B cell (primary cell): ENCODE measurements at regions not wholly inside any gene's neighbourhood (a gene's known extent, or its start where the extent isn't known, plus 50 kb on each side); places are given as distances from the start of the nearest gene placed in this dataset.

Experiments
- ATAC-seq: fragments of 200-7000 bp; cut with Tn5 transposase; one replicate; pipeline ENCODE4 v1.10.0; 2021; ENCODE audit warnings: low read depth, mild to moderate bottlenecking, moderate number of reproducible peaks, moderate library complexity
- CTCF ChIA-PET: fragments of 350-600 bp; sonication (Branson Sonifier 250); formaldehyde crosslinking; loops from one replicate; lab custom pipeline; 2021; ENCODE audit warnings: antibody characterized with exemption, inconsistent platforms; lab: Charles Lee
- POLR2A ChIA-PET: fragments of 350-600 bp; sonication (Branson Sonifier 250); formaldehyde crosslinking; loops from one replicate; lab custom pipeline; 2021; ENCODE audit warnings: antibody characterized with exemption; lab: Charles Lee
- DNase-seq: peaks from one replicate; pipeline ENCODE4 v3.0.0; 2013
- H2AFZ ChIP-seq: 2 replicates; pipeline ENCODE4 v1.6.1; 2012; ENCODE audit warnings: mild to moderate bottlenecking, low read depth, low read length; ENCODE audit not compliant: insufficient read depth, poor library complexity, severe bottlenecking
- H3K27ac ChIP-seq, 2 donors: 1 replicate in 1 of 2; 2 replicates in 1 of 2; pipeline ENCODE4 v1.5.1; 2012 to 2013; ENCODE audit warnings: low read length in 2 of 2, mild to moderate bottlenecking in 2 of 2, moderate library complexity in 1 of 2
- H3K27me3 ChIP-seq, 4 experiments: fragments of 200-600 bp in 1 of 4; sonication (generic) in 1 of 4; replicated peaks in 1 of 4; 1 replicate in 2 of 4; 2 replicates in 2 of 4; pipeline versions ENCODE4 v1.6.1 to v1.7.0; 2013 to 2016; ENCODE audit warnings: low read length in 3 of 4, mild to moderate bottlenecking in 2 of 4, mixed read lengths in 1 of 4, moderate library complexity in 1 of 4; ENCODE audit not compliant: insufficient read depth in 4 of 4, control insufficient read depth in 3 of 4; ENCODE audit errors: control extremely low read depth in 1 of 4
- H3K36me3 ChIP-seq, 2 experiments: replicated peaks in 1 of 2; 1 replicate in 1 of 2; 2 replicates in 1 of 2; pipeline versions ENCODE4 v1.6.1 to v1.7.1; 2013; ENCODE audit warnings: low read length in 1 of 2; ENCODE audit not compliant: insufficient read depth in 2 of 2, control insufficient read depth in 1 of 2; ENCODE audit errors: control extremely low read depth in 1 of 2, extremely low read depth in 1 of 2
- H3K4me1 ChIP-seq, 2 donors: fragments of 200-600 bp in 1 of 2; sonication (generic) in 1 of 2; 1 replicate in 1 of 2; 2 replicates in 1 of 2; pipeline versions ENCODE4 v1.5.1 to v1.6.1; 2013 to 2017; ENCODE audit warnings: low read length in 2 of 2; ENCODE audit not compliant: control insufficient read depth in 2 of 2, insufficient read depth in 2 of 2
- H3K4me2 ChIP-seq: replicated peaks from 2 replicates; pipeline ENCODE3; 2012; ENCODE audit warnings: mild to moderate bottlenecking, low read depth, low read length; ENCODE audit not compliant: poor library complexity, severe bottlenecking
- H3K4me3 ChIP-seq, 5 experiments: fragments of 200-600 bp in 1 of 5; sonication (generic) in 1 of 5; 1 replicate in 3 of 5; 2 replicates in 2 of 5; pipeline versions ENCODE4 v1.5.1 to v1.7.0; 2011 to 2016; ENCODE audit warnings: low read length in 4 of 5, mild to moderate bottlenecking in 4 of 5, low read depth in 2 of 5, control low read depth in 1 of 5, moderate library complexity in 1 of 5; ENCODE audit not compliant: insufficient read depth in 1 of 5; ENCODE audit errors: control extremely low read depth in 1 of 5, extremely low read depth in 1 of 5
- H3K79me2 ChIP-seq: fragments of 200-600 bp; sonication (generic); one replicate; pipeline ENCODE4 v1.6.0; 2016; ENCODE audit warnings: low read length; ENCODE audit not compliant: control insufficient read depth, insufficient read depth
- H3K9ac ChIP-seq: fragments of 200-600 bp; sonication (generic); 2 replicates; pipeline ENCODE4 v1.6.1; 2017; ENCODE audit warnings: mild to moderate bottlenecking, low read length, moderate library complexity
- H3K9me3 ChIP-seq, 3 donors: one replicate each; pipeline versions ENCODE4 v1.6.1 to v1.7.1; 2013; ENCODE audit warnings: low read length in 2 of 3; ENCODE audit not compliant: control insufficient read depth in 2 of 3, insufficient read depth in 1 of 3; ENCODE audit errors: control extremely low read depth in 1 of 3
- H4K20me1 ChIP-seq: 2 replicates; pipeline ENCODE4 v1.6.0; 2012; ENCODE audit warnings: mild to moderate bottlenecking, low read length; ENCODE audit not compliant: insufficient read depth, control insufficient read depth, poor library complexity, severe bottlenecking
- H3K27ac Mint-ChIP-seq: one replicate; pipeline ENCODE4 v1.8.0; 2021; ENCODE audit warnings: mixed read lengths
- H3K27me3 Mint-ChIP-seq: one replicate; pipeline ENCODE4 v1.8.0; 2021; ENCODE audit warnings: mixed read lengths
- H3K4me1 Mint-ChIP-seq: one replicate; pipeline ENCODE4 v1.8.0; 2021; ENCODE audit warnings: mixed read lengths
- H3K4me3 Mint-ChIP-seq: one replicate; pipeline ENCODE4 v1.8.0; 2021; ENCODE audit warnings: mixed read lengths
- H3K9me3 Mint-ChIP-seq: one replicate; pipeline ENCODE4 v1.8.0; 2022; ENCODE audit warnings: mixed read lengths; ENCODE audit not compliant: insufficient read depth
- CTCF ChIP-seq: fragments of 200-600 bp; IDR thresholded peaks from one replicate; pipeline ENCODE4 v1.8.0; 2022; ENCODE audit warnings: antibody characterized with exemption, mild to moderate bottlenecking
- EZH2 ChIP-seq: IDR thresholded peaks from 2 replicates; pipeline ENCODE4 v1.6.1; 2012; ENCODE audit warnings: borderline replicate concordance, low read depth, mild to moderate bottlenecking, moderate library complexity, low read length; ENCODE audit not compliant: insufficient read depth, poor library complexity, severe bottlenecking
- WGBS: methylation state at CpG from one replicate; pipeline ENCODE4 v1.1.5; 2013; ENCODE audit warnings: missing lambda C conversion rate; ENCODE audit not compliant: insufficient coverage; 5-methylcytosine and 5-hydroxymethylcytosine counted together
- intact Hi-C: fragments of 100-400 bp; cut with micrococcal nuclease; formaldehyde crosslinking; loops from one replicate; pipeline ENCODE4 v1.10.0; 2022

- TF ChIP-seq CTCF, result no peak
- TF ChIP-seq EZH2, result no peak
- CTCF ChIA-PET, result no interaction called here
- no peaks in the 10 kb centered on the region for H3K4me1 Mint-ChIP-seq
- no peak overlapping the region for H3K4me3 Mint-ChIP-seq
- no peaks in the 10 kb centered on the region for H3K79me2 ChIP-seq
- intact Hi-C loops, result no loop called here
- H3K9ac ChIP-seq, result no peak overlapping the region
- H3K4me3 ChIP-seq, result no peak overlapping the region
- 84% methylated on average over 6 of the region's 6 CpGs for WGBS
- no peaks in the 10 kb centered on the region for H4K20me1 ChIP-seq
- no peaks in the 10 kb centered on the region for H3K36me3 ChIP-seq
- H3K9me3 Mint-ChIP-seq, result no peaks in the 10 kb centered on the region
- no peaks in the 10 kb centered on the region for H3K27me3 Mint-ChIP-seq
- no peak overlapping the region for H3K27ac Mint-ChIP-seq
- H3K27me3 ChIP-seq, result no peaks in the 10 kb centered on the region
- no peak for ATAC-seq
- POLR2A ChIA-PET, result no interaction called here
- H2AFZ ChIP-seq, result no peak overlapping the region
- no peak overlapping the region for H3K4me2 ChIP-seq
- no peak for DNase-seq
- H3K27ac ChIP-seq, result no peak overlapping the region
- no peaks in the 10 kb centered on the region for H3K9me3 ChIP-seq
- H3K4me1 ChIP-seq, result no peaks in the 10 kb centered on the region
Observed at GRCh38 chrX:68942104-68942503, 113.3 kb downstream of the EFNB1 start.

GRCh38 chrX:68941385-68941952, 112.6 kb downstream of the EFNB1 start:
- H3K79me2 ChIP-seq, result no peaks in the 10 kb centered on the region
- H3K4me3 Mint-ChIP-seq, result no peak overlapping the region
- TF ChIP-seq EZH2 (no peak), CTCF (no peak)
- no peaks in the 10 kb centered on the region for H3K4me1 Mint-ChIP-seq
- no peaks in the 10 kb centered on the region for H3K36me3 ChIP-seq
- no peaks in the 10 kb centered on the region for H3K4me1 ChIP-seq
- H3K27me3 ChIP-seq, result no peaks in the 10 kb centered on the region
- H3K27me3 Mint-ChIP-seq, result no peaks in the 10 kb centered on the region
- no peak overlapping the region for H3K4me3 ChIP-seq
- ChIA-PET POLR2A (no interaction called here), CTCF (no interaction called here)
- no peak overlapping the region for H3K9ac ChIP-seq
- H3K9me3 Mint-ChIP-seq, result no peaks in the 10 kb centered on the region
- H4K20me1 ChIP-seq, result no peaks in the 10 kb centered on the region
- no peak overlapping the region for H2AFZ ChIP-seq
- H3K9me3 ChIP-seq, result no peaks in the 10 kb centered on the region
- WGBS, result 69% methylated on average over 2 of the region's 4 CpGs
- no peak overlapping the region for H3K4me2 ChIP-seq
- intact Hi-C loops, result no loop called here
- no peak overlapping the region for H3K27ac ChIP-seq
- ATAC-seq, result no peak
- DNase-seq, result no peak
- H3K27ac Mint-ChIP-seq, result no peak overlapping the region
